ENCODE measurements at regions not wholly inside any gene's neighbourhood (a gene's known extent, or its start where the extent isn't known, plus 50 kb on each side); places are given as distances from the start of the nearest gene placed in this dataset.

GRCh38 chr5:163089926-163090325, 347.5 kb upstream of the CCNG1 start:
- TF ChIP-seq EZH2 (IDR thresholded peaks at IDR 0.05; ENCODE audit: low read length, missing control alignments) (no peak), CTCF (conservative IDR thresholded peaks at IDR 0.05 in 1 of 2, IDR thresholded peaks at IDR 0.05 in 1 of 2; ENCODE audit: low read depth in 1 of 2, low read length in 2 of 2) (no peak)
- Histone ChIP-seq H3K27ac (ENCODE audit: insufficient read depth, low read length) (no peak overlapping the region), H2AFZ (ENCODE audit: low read length) (no peak overlapping the region), H3K9ac (ENCODE audit: insufficient read depth, low read length) (no peak overlapping the region), H4K20me1 (ENCODE audit: control insufficient read depth, extremely low read depth, insufficient read depth, low read length) (no peaks in the 10 kb centered on the region), H3K4me1 (ENCODE audit: control insufficient read depth, extremely low read depth, insufficient read depth, low read length) (no peaks in the 10 kb centered on the region), H3K27me3 (ENCODE audit: control insufficient read depth, insufficient read depth, low read length) (no peaks in the 10 kb centered on the region), H3K4me2 (ENCODE audit: extremely low read depth, insufficient read depth, low read length) (no peak overlapping the region), H3K4me3 (replicated peaks in 1 of 4; ENCODE audit: control extremely low read depth in 1 of 4, insufficient read depth in 1 of 4, low read depth in 3 of 4, low read length in 4 of 4) (no peak overlapping the region), H3K9me3 (ENCODE audit: control insufficient read depth, insufficient read depth, low read depth, low read length) (no peaks in the 10 kb centered on the region), H3K79me2 (ENCODE audit: control insufficient read depth, insufficient read depth, low read length) (no peaks in the 10 kb centered on the region), H3K36me3 (ENCODE audit: control insufficient read depth, insufficient read depth, low read length) (no peaks in the 10 kb centered on the region)
- DNase-seq (ENCODE audit: low read depth in 2 of 2), result no peak

GRCh38 chr5:163094492-163095180, 342.8 kb upstream of the CCNG1 start:
- H3K4me3 ChIP-seq (replicated peaks in 1 of 4; ENCODE audit: control extremely low read depth in 1 of 4, insufficient read depth in 1 of 4, low read depth in 3 of 4, low read length in 4 of 4), result no peak overlapping the region
- DNase-seq (ENCODE audit: low read depth in 2 of 2), result no peak
- H2AFZ ChIP-seq (ENCODE audit: low read length), result no peak overlapping the region
- H4K20me1 ChIP-seq (ENCODE audit: control insufficient read depth, extremely low read depth, insufficient read depth, low read length), result no peaks in the 10 kb centered on the region
- H3K9ac ChIP-seq (ENCODE audit: insufficient read depth, low read length), result no peak overlapping the region
- no peaks in the 10 kb centered on the region for H3K9me3 ChIP-seq (ENCODE audit: control insufficient read depth, insufficient read depth, low read depth, low read length)
- H3K4me2 ChIP-seq (ENCODE audit: extremely low read depth, insufficient read depth, low read length), result no peak overlapping the region
- no peaks in the 10 kb centered on the region for H3K4me1 ChIP-seq (ENCODE audit: control insufficient read depth, extremely low read depth, insufficient read depth, low read length)
- H3K27me3 ChIP-seq (ENCODE audit: control insufficient read depth, insufficient read depth, low read length), result no peaks in the 10 kb centered on the region
- no peak for TF ChIP-seq CTCF (conservative IDR thresholded peaks at IDR 0.05 in 1 of 2, IDR thresholded peaks at IDR 0.05 in 1 of 2; ENCODE audit: low read depth in 1 of 2, low read length in 2 of 2)
- TF ChIP-seq EZH2 (IDR thresholded peaks at IDR 0.05; ENCODE audit: low read length, missing control alignments), result no peak
- no peaks in the 10 kb centered on the region for H3K79me2 ChIP-seq (ENCODE audit: control insufficient read depth, insufficient read depth, low read length)
- H3K27ac ChIP-seq (ENCODE audit: insufficient read depth, low read length), result no peak overlapping the region
- no peaks in the 10 kb centered on the region for H3K36me3 ChIP-seq (ENCODE audit: control insufficient read depth, insufficient read depth, low read length)

- H3K27me3 ChIP-seq (ENCODE audit: control insufficient read depth, insufficient read depth, low read length), result no peaks in the 10 kb centered on the region
- no peaks in the 10 kb centered on the region for H3K9me3 ChIP-seq (ENCODE audit: control insufficient read depth, insufficient read depth, low read depth, low read length)
- no peak for DNase-seq (ENCODE audit: low read depth in 2 of 2)
- no peak for TF ChIP-seq EZH2 (IDR thresholded peaks at IDR 0.05; ENCODE audit: low read length, missing control alignments)
- no peak for TF ChIP-seq CTCF (conservative IDR thresholded peaks at IDR 0.05 in 1 of 2, IDR thresholded peaks at IDR 0.05 in 1 of 2; ENCODE audit: low read depth in 1 of 2, low read length in 2 of 2)
- H2AFZ ChIP-seq (ENCODE audit: low read length), result no peak overlapping the region
- H3K9ac ChIP-seq (ENCODE audit: insufficient read depth, low read length), result no peak overlapping the region
- H3K79me2 ChIP-seq (ENCODE audit: control insufficient read depth, insufficient read depth, low read length), result no peaks in the 10 kb centered on the region
- H3K36me3 ChIP-seq (ENCODE audit: control insufficient read depth, insufficient read depth, low read length), result no peaks in the 10 kb centered on the region
- no peaks in the 10 kb centered on the region for H3K4me1 ChIP-seq (ENCODE audit: control insufficient read depth, extremely low read depth, insufficient read depth, low read length)
- H3K4me3 ChIP-seq (replicated peaks in 1 of 4; ENCODE audit: control extremely low read depth in 1 of 4, insufficient read depth in 1 of 4, low read depth in 3 of 4, low read length in 4 of 4), result no peak overlapping the region
- H3K4me2 ChIP-seq (ENCODE audit: extremely low read depth, insufficient read depth, low read length), result no peak overlapping the region
- H3K27ac ChIP-seq (ENCODE audit: insufficient read depth, low read length), result no peak overlapping the region
- no peaks in the 10 kb centered on the region for H4K20me1 ChIP-seq (ENCODE audit: control insufficient read depth, extremely low read depth, insufficient read depth, low read length)
These were observed 332.9 kb upstream of the CCNG1 start for GRCh38 chr5:163104464-163104863.
